HG03066 (cell line): ENCODE measurements at regions not wholly inside any gene's neighbourhood (a gene's known extent, or its start where the extent isn't known, plus 50 kb on each side); places are given as distances from the start of the nearest gene placed in this dataset.
"Not testable (repeated sequence)": the region's sequence is repeated elsewhere in the genome, so short reads cannot be mapped to it uniquely, and the experiment has no call there.

ENCODE experiments used
- ATAC-seq: cut with Tn5 transposase; IDR thresholded peaks from one replicate; pipeline ENCODE4 v1.9.1; 2021; ENCODE audit warnings: low read depth; ENCODE audit not compliant: unreplicated experiment

GRCh38 chr14:106507354-106507753 lies 981.0 kb downstream of the TMEM121 start:
- no peak for ATAC-seq

GRCh38 chr14:106508216-106508615 lies 981.8 kb downstream of the TMEM121 start:
- no peak for ATAC-seq

- no peak for ATAC-seq
Measured at GRCh38 chr14:106509176-106509575, 982.8 kb downstream of the TMEM121 start.

GRCh38 chr14:106509807-106510206 lies 983.4 kb downstream of the TMEM121 start:
- no peak for ATAC-seq

- no peak for ATAC-seq
Measured at GRCh38 chr14:106511006-106511799, 984.8 kb downstream of the TMEM121 start.

- no peak for ATAC-seq
Measured at GRCh38 chr14:106511800-106512198, 985.4 kb downstream of the TMEM121 start.

GRCh38 chr14:106513302-106513701 lies 986.9 kb downstream of the TMEM121 start:
- ATAC-seq = no peak

- ATAC-seq = no peak
Measured at GRCh38 chr14:106518054-106518943, 991.9 kb downstream of the TMEM121 start.

GRCh38 chr14:106522118-106522517 lies 995.7 kb downstream of the TMEM121 start:
- not testable (repeated sequence) for ATAC-seq

- ATAC-seq = no peak
Measured at GRCh38 chr14:106522990-106523389, 996.6 kb downstream of the TMEM121 start.

GRCh38 chr14:106528717-106529116 lies 1002.3 kb downstream of the TMEM121 start:
- ATAC-seq = no peak

DNA sequence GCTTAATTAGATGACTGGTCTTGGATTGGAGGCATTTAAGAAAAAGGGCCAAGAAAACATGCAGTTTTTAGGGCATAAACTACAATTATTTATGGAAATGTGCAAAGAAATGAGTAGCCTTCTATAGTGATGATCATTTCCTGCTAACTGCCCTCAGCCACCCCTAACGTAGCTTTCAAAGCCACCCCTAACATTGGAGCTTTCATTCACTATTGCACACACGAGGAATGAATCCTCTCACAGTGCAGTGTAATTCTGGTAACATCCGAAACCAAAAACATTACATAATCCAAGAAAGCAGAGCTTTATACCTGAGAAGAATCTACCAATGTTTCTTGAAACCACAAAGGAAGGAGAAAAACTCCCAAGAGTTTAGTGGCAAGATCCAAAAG lies 1003.6 kb downstream of the TMEM121 start:
- ATAC-seq = no peak

GRCh38 chr14:106530423-106531107 lies 1004.2 kb downstream of the TMEM121 start:
- peak; percentile 89 for ATAC-seq

GRCh38 chr14:106537597-106537996 lies 1011.2 kb downstream of the TMEM121 start:
- not testable (repeated sequence) for ATAC-seq

DNA sequence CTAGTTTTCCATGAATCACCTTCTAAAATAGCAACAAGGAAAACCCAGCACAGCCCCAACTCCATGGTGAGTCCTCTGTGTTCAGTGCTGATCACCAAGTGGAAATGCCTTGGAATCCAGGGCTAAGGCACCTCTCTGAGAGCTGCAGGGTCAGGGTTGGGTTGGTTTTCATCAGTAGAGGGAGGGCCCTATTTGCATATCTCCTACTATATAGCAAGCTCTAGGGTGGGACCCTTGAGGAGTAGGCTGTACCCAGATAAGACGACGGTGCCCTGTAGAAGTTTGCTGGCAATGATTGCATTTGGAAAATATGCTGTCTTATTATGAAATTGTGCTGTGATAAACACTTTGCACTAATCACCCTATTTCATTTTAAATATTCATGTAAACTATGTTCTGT lies 1011.8 kb downstream of the TMEM121 start:
- no peak for ATAC-seq

- no peak for ATAC-seq
Measured at GRCh38 chr14:106547735-106548434, 1021.5 kb downstream of the TMEM121 start.

GRCh38 chr14:106549064-106549463 lies 1022.7 kb downstream of the TMEM121 start:
- no peak for ATAC-seq

DNA sequence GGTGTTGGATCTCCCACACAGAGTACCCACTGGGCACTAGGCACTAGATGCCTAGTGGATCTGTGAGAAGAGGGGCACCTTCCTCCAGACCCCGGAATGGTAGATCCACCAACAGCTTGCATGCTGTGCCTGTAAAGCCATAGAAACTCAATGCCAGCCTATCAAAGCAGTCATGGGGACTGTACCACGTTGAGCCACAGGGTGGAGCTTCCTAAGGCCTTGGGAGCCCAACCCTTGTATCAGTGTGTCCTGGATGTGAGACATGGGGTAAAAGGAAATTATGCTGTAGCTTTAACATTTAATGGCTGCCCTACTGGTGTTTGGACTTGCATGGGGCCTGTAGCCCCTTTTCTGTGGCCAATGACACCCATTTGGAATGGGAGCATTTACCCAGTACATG lies 1024.9 kb downstream of the TMEM121 start:
- ATAC-seq = no peak

DNA sequence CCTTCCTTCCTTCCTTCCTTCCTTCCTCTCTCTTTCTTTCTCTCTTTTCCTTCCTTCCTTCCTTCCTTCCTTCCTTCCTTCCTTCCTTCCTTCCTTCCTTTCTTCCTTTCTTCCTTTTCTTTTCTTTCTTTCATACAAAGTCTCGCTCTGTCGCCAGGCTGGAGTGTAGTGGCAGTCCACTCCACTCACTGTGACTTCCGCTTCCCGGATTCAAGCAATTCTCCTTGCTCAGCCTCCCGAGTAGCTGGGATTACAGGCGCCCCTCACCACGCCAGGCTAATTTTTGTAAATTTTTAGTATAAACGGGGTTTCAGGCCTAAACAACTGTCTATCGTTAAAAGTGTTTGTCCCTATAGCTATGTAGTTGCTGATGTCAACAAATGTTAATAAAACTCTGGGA lies 1029.8 kb downstream of the TMEM121 start:
- ATAC-seq = not testable (repeated sequence)

DNA sequence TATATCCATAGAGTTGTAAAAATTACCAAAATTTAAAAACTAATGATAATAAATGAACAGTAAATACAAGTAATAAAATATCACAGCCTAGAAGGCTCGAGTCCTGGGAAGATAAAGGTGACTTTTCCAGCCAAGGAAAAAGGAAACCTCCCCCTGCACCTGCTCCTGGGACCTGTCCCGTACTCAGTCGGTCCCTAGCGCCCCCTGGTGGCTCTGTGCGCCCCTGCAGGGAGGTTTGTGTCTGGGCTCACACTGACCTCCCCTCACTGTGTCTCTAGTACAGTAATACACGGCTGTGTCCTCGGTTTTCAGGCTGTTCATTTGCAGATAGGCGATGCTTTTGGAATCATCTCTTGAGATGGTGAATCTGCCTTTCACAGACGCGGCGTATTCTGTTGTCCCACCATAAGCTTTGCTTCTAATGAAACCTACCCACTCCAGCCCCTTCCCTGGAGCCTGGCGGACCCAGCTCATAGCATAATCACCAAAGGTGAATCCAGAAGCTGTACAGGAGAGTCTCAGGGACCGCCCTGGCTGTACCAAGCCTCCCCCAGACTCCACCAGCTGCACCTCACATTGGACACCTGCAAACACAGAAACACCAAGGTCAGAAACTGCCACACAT lies 1030.4 kb downstream of the TMEM121 start:
- no peak for ATAC-seq
